Activated T-helper 9 cell treated with anti-CD3 and anti-CD28 coated beads, Interleukin-2, amount 50 U/mL, for 16 hours (primary cell): ENCODE measurements at regions not wholly inside any gene's neighbourhood (a gene's known extent, or its start where the extent isn't known, plus 50 kb on each side); places are given as distances from the start of the nearest gene placed in this dataset.

ENCODE experiments used
- DNase-seq: peaks from one replicate; pipeline ENCODE4 v3.0.0-alpha.2; 2020; ENCODE audit warnings: low read depth

GRCh38 chr13:90177512-90177911 lies 1170.0 kb upstream of the MIR17HG start:
- DNase-seq, result no peak

- no peak for DNase-seq
These were observed 1163.1 kb upstream of the MIR17HG start for GRCh38 chr13:90184355-90184754.

- no peak for DNase-seq
These were observed 1161.8 kb upstream of the MIR17HG start for GRCh38 chr13:90185734-90186133.

GRCh38 chr13:90187478-90188350 lies 1159.8 kb upstream of the MIR17HG start:
- DNase-seq, result no peak

- DNase-seq, result no peak
These were observed 1159.2 kb upstream of the MIR17HG start for GRCh38 chr13:90188351-90188636.

- no peak for DNase-seq
These were observed 1149.8 kb upstream of the MIR17HG start for GRCh38 chr13:90197722-90198121.

- no peak for DNase-seq
These were observed 1146.3 kb upstream of the MIR17HG start for GRCh38 chr13:90201202-90201601.

- DNase-seq, result no peak
These were observed 1145.6 kb upstream of the MIR17HG start for GRCh38 chr13:90201676-90202460.

- DNase-seq, result no peak
These were observed 1142.4 kb upstream of the MIR17HG start for GRCh38 chr13:90205081-90205480.

- DNase-seq, result no peak
These were observed 1141.6 kb upstream of the MIR17HG start for GRCh38 chr13:90205911-90206310.

GRCh38 chr13:90217275-90217674 lies 1130.2 kb upstream of the MIR17HG start:
- DNase-seq, result no peak

- no peak for DNase-seq
These were observed 1124.7 kb upstream of the MIR17HG start for GRCh38 chr13:90222758-90223157.

- DNase-seq, result no peak
These were observed 1117.2 kb upstream of the MIR17HG start for GRCh38 chr13:90230311-90230710.

- no peak for DNase-seq
These were observed 1115.2 kb upstream of the MIR17HG start for GRCh38 chr13:90232291-90232690.

GRCh38 chr13:90233933-90234672 lies 1113.4 kb upstream of the MIR17HG start:
- DNase-seq, result no peak

GRCh38 chr13:90237852-90238251 lies 1109.6 kb upstream of the MIR17HG start:
- DNase-seq, result no peak

GRCh38 chr13:90238413-90238812 lies 1109.1 kb upstream of the MIR17HG start:
- no peak for DNase-seq

GRCh38 chr13:90239130-90239529 lies 1108.4 kb upstream of the MIR17HG start:
- no peak for DNase-seq

GRCh38 chr13:90246005-90246404 lies 1101.5 kb upstream of the MIR17HG start:
- no peak for DNase-seq

GRCh38 chr13:90246687-90247345 lies 1100.7 kb upstream of the MIR17HG start:
- DNase-seq, result no peak

GRCh38 chr13:90253806-90254205 lies 1093.7 kb upstream of the MIR17HG start:
- no peak for DNase-seq

- DNase-seq, result no peak
These were observed 1093.0 kb upstream of the MIR17HG start for GRCh38 chr13:90254437-90254836.
